ENCODE measurements at regions not wholly inside any gene's neighbourhood (a gene's known extent, or its start where the extent isn't known, plus 50 kb on each side); places are given as distances from the start of the nearest gene placed in this dataset.

DNA sequence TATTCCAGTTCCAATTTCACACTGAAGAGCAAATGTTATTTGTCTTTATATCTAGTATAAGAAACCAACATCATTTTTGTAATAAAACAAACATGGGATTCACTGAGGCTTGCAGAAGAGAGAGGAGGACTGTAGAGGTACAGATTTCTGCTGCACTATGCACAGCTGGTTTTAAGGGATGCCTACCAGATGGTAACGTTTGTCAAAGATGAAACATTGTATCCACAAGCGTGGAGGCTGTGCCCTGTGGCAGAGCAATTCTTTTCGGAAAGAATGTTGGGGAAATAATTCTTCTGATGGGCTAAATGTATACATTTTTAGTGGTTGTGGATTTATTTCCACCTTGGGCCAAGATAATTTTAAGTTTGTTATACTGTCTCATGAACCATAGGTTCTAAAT is 272.4 kb downstream of the DUSP10 start:
- Histone ChIP-seq H4K20me1 (ENCODE audit: insufficient read depth, low read length) (no peaks in the 10 kb centered on the region), H3K27ac (ENCODE audit: low read depth, low read length, poor library complexity, severe bottlenecking) (no peak overlapping the region), H3K9me2 (ENCODE audit: low read depth, low read length) (no peaks in the 10 kb centered on the region), H3K9me3 (ENCODE audit: low read length) (no peaks in the 10 kb centered on the region), H2AFZ (ENCODE audit: low read length) (no peak overlapping the region), H3F3A (ENCODE audit: insufficient read depth, low read length) (no peaks in the 10 kb centered on the region), H3K4me3 (ENCODE audit: low read depth, low read length, poor library complexity, severe bottlenecking) (no peak overlapping the region), H3K4me2 (ENCODE audit: low read length) (no peak overlapping the region), H3K9ac (ENCODE audit: low read length) (no peak overlapping the region), H3K4me1 (ENCODE audit: insufficient read depth, low read length, severe bottlenecking) (no peaks in the 10 kb centered on the region), H3K27me3 (ENCODE audit: insufficient read depth, low read length) (no peaks in the 10 kb centered on the region; the same call in 1 of the 2 replicates), H3K36me3 (ENCODE audit: insufficient read depth, low read length) (no peaks in the 10 kb centered on the region), H3K79me2 (ENCODE audit: insufficient read depth, low read length) (no peaks in the 10 kb centered on the region)
- no peak for TF ChIP-seq EZH2 (IDR thresholded peaks at IDR 0.05; ENCODE audit: borderline replicate concordance, low read length)
- TF ChIP-seq, protein P1, sequence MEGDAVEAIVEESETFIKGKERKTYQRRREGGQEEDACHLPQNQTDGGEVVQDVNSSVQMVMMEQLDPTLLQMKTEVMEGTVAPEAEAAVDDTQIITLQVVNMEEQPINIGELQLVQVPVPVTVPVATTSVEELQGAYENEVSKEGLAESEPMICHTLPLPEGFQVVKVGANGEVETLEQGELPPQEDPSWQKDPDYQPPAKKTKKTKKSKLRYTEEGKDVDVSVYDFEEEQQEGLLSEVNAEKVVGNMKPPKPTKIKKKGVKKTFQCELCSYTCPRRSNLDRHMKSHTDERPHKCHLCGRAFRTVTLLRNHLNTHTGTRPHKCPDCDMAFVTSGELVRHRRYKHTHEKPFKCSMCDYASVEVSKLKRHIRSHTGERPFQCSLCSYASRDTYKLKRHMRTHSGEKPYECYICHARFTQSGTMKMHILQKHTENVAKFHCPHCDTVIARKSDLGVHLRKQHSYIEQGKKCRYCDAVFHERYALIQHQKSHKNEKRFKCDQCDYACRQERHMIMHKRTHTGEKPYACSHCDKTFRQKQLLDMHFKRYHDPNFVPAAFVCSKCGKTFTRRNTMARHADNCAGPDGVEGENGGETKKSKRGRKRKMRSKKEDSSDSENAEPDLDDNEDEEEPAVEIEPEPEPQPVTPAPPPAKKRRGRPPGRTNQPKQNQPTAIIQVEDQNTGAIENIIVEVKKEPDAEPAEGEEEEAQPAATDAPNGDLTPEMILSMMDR (IDR thresholded peaks at IDR 0.05; ENCODE audit: low read length): no peak

DNA sequence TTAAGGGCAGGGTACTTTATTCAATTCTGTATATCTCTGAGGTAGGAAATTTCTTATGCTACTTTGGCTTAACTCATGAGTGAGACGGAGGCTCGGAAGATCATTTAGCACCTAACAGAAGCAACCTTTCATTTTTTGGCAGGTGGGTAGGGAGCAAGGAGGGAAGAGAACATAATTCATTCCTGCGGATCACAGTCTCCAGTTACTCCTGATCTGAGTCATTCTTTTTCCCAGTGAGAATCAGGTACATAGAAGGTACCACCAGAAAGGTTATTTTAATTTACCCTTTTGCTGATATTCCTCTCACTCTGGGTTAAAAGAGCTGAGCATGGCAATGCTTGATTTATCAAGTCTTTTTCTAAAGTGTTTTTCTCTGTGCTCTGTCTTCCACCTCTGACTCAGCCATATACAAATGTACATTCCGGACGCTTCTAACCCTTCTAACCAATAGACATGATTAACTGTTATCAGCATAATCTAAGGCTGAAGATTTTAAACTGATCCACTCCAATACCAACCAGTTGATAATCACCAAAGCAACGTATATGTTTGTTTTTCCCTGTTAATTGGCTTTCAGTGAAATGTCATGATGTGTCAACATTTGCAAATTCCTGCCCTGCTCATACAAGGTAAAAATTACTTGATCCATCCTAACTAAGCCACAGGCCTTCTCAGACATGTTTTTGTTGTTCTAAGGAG is 271.7 kb downstream of the DUSP10 start:
- H3K4me1 ChIP-seq (ENCODE audit: insufficient read depth, low read length, severe bottlenecking): no peaks in the 10 kb centered on the region
- H3K36me3 ChIP-seq (ENCODE audit: insufficient read depth, low read length): no peaks in the 10 kb centered on the region
- H3K9me2 ChIP-seq (ENCODE audit: low read depth, low read length): no peaks in the 10 kb centered on the region
- H3K4me2 ChIP-seq (ENCODE audit: low read length): no peak overlapping the region
- H3K27me3 ChIP-seq (ENCODE audit: insufficient read depth, low read length): no peaks in the 10 kb centered on the region; the same call in 1 of the 2 replicates
- H3K4me3 ChIP-seq (ENCODE audit: low read depth, low read length, poor library complexity, severe bottlenecking): no peak overlapping the region
- no peaks in the 10 kb centered on the region for H3F3A ChIP-seq (ENCODE audit: insufficient read depth, low read length)
- no peaks in the 10 kb centered on the region for H4K20me1 ChIP-seq (ENCODE audit: insufficient read depth, low read length)
- H3K9ac ChIP-seq (ENCODE audit: low read length): no peak overlapping the region
- no peaks in the 10 kb centered on the region for H3K9me3 ChIP-seq (ENCODE audit: low read length)
- no peak overlapping the region for H3K27ac ChIP-seq (ENCODE audit: low read depth, low read length, poor library complexity, severe bottlenecking)
- TF ChIP-seq EZH2 (IDR thresholded peaks at IDR 0.05; ENCODE audit: borderline replicate concordance, low read length): no peak
- TF ChIP-seq, protein P1 (IDR thresholded peaks at IDR 0.05; ENCODE audit: low read length): no peak
- no peaks in the 10 kb centered on the region for H3K79me2 ChIP-seq (ENCODE audit: insufficient read depth, low read length)
- no peak overlapping the region for H2AFZ ChIP-seq (ENCODE audit: low read length)

DNA sequence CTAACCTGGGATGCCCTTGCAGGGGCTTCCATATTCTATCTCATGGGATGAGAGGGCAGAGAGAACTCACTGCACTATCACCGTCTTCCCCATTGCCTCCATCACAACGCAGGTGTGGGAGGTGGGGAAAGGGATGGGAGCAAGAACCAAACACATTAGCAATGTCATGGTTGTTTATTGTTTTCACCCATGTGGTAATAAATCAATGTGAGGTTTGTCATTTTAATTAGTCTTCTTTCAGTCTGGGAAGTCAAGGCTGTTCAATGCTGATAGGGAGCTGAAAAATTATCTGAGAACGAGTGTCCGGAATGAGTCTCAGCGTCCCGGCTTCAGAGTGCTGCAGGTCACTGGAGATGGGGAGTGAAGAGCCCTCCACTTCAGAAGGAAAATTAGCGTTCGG is 268.5 kb downstream of the DUSP10 start:
- no peaks in the 10 kb centered on the region for H3K9me2 ChIP-seq (ENCODE audit: low read depth, low read length)
- H3K27me3 ChIP-seq (ENCODE audit: insufficient read depth, low read length): no peaks in the 10 kb centered on the region; the same call in 1 of the 2 replicates
- no peaks in the 10 kb centered on the region for H3F3A ChIP-seq (ENCODE audit: insufficient read depth, low read length)
- H4K20me1 ChIP-seq (ENCODE audit: insufficient read depth, low read length): no peaks in the 10 kb centered on the region
- no peak overlapping the region for H3K4me2 ChIP-seq (ENCODE audit: low read length)
- H3K79me2 ChIP-seq (ENCODE audit: insufficient read depth, low read length): no peaks in the 10 kb centered on the region
- H3K4me3 ChIP-seq (ENCODE audit: low read depth, low read length, poor library complexity, severe bottlenecking): no peak overlapping the region
- no peak overlapping the region for H3K9ac ChIP-seq (ENCODE audit: low read length)
- no peaks in the 10 kb centered on the region for H3K36me3 ChIP-seq (ENCODE audit: insufficient read depth, low read length)
- peaks cover 7% of the 10 kb centered on the region for H3K4me1 ChIP-seq (ENCODE audit: insufficient read depth, low read length, severe bottlenecking)
- H2AFZ ChIP-seq (ENCODE audit: low read length): no peak overlapping the region
- TF ChIP-seq EZH2 (IDR thresholded peaks at IDR 0.05; ENCODE audit: borderline replicate concordance, low read length): no peak
- TF ChIP-seq, protein P1 (IDR thresholded peaks at IDR 0.05; ENCODE audit: low read length): no peak
- no peak overlapping the region for H3K27ac ChIP-seq (ENCODE audit: low read depth, low read length, poor library complexity, severe bottlenecking)
- H3K9me3 ChIP-seq (ENCODE audit: low read length): no peaks in the 10 kb centered on the region
